AG04449 (cell line): ENCODE measurements at regions not wholly inside any gene's neighbourhood (a gene's known extent, or its start where the extent isn't known, plus 50 kb on each side); places are given as distances from the start of the nearest gene placed in this dataset.

Experiments
- CTCF ChIA-PET: fragments of 350-600 bp; formaldehyde crosslinking; extraction: SDS; loops from one replicate; lab custom pipeline; 2021; ENCODE audit warnings: antibody characterized with exemption; lab: Yijun Ruan, JAX
- POLR2A ChIA-PET: fragments of 400-600, 350-600 bp; formaldehyde crosslinking; extraction: SDS; loops from one replicate; lab custom pipeline; 2020; ENCODE audit warnings: antibody characterized with exemption, inconsistent platforms; lab: Yijun Ruan, JAX
- DNase-seq: peaks from one replicate; pipeline ENCODE4 v3.0.0-alpha.2; 2010; ENCODE audit warnings: low read depth, low spot score
- H3K4me3 ChIP-seq: 2 replicates; pipeline ENCODE4 v1.5.1; 2011; ENCODE audit warnings: low read depth, mild to moderate bottlenecking, control low read depth, low read length
- TF ChIP-seq, protein P1 (sequence below): IDR thresholded peaks from one replicate; pipeline ENCODE4 v1.5.1; 2011; ENCODE audit warnings: mild to moderate bottlenecking, moderate library complexity, low read length, control low read depth, inconsistent platforms; ENCODE audit not compliant: insufficient read depth; ENCODE audit errors: missing control alignments

DNA sequence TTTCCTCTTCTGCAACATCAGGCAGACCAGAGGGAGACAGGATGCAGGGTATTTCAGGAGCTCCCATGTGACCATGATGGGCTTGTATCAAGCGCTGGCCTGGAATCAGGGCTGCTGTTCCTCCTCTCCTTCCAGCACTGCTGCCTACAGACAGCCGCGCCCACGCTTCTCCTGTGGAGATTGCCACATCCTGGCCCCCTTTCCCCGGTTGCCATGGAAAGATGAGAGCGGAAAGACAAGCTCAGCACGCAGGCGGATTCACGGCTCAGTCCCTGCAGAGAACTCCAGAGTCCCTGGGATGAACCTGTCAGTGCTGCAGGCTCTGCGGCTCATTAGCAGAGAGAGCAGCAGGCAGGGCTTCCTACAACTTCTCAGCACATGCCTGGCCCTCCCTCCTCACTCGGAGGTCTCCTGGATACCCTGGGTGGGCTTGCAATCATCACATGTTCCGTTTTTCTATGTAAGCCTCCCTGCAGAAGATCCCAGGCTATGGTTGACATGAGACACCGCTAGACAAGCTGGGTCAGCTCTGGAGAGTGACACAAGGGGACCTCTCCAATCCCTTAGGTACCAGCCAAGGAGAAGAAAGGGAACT lies 497.8 kb upstream of the MYT1L start:
- H3K4me3 ChIP-seq, result no peak overlapping the region
- no peak for DNase-seq
- ChIA-PET CTCF (no interaction called here), POLR2A (no interaction called here)
- TF ChIP-seq, protein P1, sequence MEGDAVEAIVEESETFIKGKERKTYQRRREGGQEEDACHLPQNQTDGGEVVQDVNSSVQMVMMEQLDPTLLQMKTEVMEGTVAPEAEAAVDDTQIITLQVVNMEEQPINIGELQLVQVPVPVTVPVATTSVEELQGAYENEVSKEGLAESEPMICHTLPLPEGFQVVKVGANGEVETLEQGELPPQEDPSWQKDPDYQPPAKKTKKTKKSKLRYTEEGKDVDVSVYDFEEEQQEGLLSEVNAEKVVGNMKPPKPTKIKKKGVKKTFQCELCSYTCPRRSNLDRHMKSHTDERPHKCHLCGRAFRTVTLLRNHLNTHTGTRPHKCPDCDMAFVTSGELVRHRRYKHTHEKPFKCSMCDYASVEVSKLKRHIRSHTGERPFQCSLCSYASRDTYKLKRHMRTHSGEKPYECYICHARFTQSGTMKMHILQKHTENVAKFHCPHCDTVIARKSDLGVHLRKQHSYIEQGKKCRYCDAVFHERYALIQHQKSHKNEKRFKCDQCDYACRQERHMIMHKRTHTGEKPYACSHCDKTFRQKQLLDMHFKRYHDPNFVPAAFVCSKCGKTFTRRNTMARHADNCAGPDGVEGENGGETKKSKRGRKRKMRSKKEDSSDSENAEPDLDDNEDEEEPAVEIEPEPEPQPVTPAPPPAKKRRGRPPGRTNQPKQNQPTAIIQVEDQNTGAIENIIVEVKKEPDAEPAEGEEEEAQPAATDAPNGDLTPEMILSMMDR, result no peak

DNA sequence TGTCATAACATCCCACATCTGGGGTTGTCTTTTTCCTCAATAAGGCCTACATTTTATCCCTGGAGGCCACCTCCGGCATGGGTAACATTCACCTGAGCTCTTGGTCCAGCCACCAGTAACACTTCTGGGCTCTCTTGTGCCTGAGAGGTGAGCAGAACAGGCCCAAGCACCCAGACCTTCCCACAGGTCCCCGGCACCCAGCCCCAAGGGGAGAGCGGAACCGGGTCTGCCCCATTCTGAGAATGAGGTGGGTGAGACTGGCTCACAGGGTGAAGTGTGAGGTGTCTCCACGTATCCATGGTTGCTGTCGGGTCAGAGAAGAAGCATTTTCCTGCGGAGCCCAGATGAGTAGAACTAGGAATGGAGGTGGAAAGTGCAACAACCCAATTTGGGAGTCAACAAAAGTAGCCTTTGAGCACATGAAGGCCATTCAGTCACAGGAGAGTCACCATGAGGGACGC lies 496.7 kb upstream of the MYT1L start:
- DNase-seq, result no peak
- no peak overlapping the region for H3K4me3 ChIP-seq
- TF ChIP-seq, protein P1, result no peak
- ChIA-PET POLR2A (no interaction called here), CTCF (no interaction called here)

DNA sequence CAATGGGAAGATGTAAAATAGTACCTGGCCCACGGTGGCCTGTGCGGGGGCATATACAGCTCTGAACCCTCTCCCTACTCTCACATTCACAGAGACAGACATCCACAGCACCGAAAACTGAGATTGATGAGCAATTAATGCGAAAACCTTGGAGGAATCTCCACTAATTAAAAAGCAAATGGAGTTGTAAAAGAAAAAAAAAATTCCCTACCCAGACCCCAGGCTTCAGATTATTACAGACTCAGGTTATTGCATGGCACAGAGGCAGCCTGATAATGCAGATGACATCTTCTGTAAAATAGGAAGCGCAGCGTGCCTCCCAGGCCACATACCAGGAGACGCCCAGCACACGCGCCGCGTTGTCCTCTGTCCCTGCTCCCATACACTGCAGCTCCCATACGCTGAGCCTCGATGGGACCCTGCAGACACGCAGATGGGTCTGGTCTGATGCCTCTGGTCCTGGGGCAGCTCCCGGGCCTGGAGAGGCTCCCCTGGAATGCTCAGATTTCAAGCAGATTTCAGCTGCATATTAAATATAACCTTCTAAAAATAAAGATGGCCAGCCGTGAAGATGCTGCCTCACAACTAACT lies 496.1 kb upstream of the MYT1L start:
- no peak for DNase-seq
- TF ChIP-seq, protein P1, result no peak
- ChIA-PET POLR2A (no interaction called here), CTCF (no interaction called here)
- H3K4me3 ChIP-seq, result no peak overlapping the region

DNA sequence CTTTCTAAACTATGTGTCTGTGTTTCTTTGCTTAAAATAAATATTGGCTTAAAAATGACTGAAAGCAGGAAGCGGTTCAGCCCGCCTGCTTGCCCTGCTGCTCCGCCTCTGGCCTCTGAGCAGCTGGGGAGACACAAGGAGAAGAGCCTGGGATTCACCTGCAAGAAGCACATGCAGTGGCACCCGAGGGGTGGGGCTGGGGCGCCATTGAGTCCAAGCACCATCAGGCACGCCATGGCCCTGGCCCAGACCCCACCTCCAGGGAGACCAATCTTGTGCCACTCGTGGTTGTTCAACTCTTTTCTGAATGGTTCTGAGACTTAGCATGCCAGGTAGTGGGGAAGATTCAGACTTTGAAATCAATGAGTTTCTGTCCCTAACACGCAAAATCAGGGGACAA lies 495.5 kb upstream of the MYT1L start:
- TF ChIP-seq, protein P1, result no peak
- no peak overlapping the region for H3K4me3 ChIP-seq
- no peak for DNase-seq
- CTCF ChIA-PET, result no interaction called here
- POLR2A ChIA-PET, result no interaction called here

DNA sequence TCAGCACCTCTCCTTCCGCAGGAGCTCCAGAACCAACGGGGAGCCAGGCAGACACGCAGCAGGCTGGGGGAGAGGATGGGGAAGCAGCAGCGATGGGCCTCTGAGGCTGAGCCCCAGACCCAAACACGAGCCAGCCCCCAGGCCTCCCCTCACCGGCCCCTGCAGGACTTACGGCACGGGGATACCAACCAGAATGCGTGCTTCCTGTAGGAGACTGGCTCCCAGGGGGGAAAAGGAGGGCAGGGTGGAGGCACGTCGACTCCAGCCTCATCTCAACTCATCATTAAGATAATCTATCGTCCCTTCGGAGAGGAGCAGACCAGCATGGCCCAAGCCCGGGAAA lies 495.1 kb upstream of the MYT1L start:
- TF ChIP-seq, protein P1, result no peak
- DNase-seq, result no peak
- ChIA-PET POLR2A (no interaction called here), CTCF (no interaction called here)
- no peak overlapping the region for H3K4me3 ChIP-seq

DNA sequence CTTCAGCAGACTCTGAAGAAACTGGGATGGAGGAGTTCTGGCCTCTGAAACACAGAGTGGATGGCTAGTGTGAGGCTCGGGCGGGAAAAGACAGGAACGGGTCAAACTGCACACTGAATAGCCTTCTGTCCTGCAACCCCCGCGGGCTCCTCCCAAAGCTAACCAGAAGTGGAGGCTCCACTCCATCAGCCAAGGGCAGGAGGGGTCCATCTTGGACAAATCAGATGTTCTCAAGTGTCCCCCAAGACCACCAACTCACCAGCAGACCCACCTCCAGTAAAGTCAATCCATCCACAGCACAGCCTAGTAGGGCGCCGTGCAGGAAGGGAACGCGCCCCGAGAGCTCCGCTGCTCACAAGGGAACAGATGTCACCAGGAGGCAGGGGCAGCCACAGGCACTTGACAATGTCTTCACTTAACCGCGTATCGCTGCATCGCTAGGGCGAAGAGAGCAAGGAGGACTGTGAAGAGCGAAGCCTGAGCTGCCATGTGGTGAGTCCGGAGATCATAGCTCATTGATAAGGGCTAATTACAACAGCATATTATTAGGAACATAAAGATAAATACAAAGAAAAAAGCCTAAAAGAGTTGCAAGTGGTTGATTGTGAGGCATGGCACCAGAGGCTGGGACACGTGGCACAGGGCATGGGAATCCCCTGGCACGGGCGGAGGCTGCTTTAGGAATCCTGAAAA lies 494.6 kb upstream of the MYT1L start:
- ChIA-PET POLR2A (no interaction called here), CTCF (no interaction called here)
- TF ChIP-seq, protein P1, result no peak
- DNase-seq, result no peak
- no peak overlapping the region for H3K4me3 ChIP-seq
